Esophagus muscularis mucosa (tissue), 4 donors: ENCODE measurements at regions not wholly inside any gene's neighbourhood (a gene's known extent, or its start where the extent isn't known, plus 50 kb on each side); places are given as distances from the start of the nearest gene placed in this dataset.

ENCODE experiments used
- DNase-seq: peaks from one replicate; pipeline ENCODE4 v3.0.0-alpha.2; 2017; ENCODE audit errors: extremely low spot score
- H3K27ac ChIP-seq, 4 donors: fragments of 200-600 bp; sonication (generic); replicated peaks in 1 of 4; 1 replicate in 3 of 4; 2 replicates in 1 of 4; pipeline ENCODE4 v1.5.1; 2016 to 2019; ENCODE audit warnings: mild to moderate bottlenecking in 1 of 4
- H3K27me3 ChIP-seq, 4 donors: fragments of 200-600 bp; sonication (generic); one replicate each; pipeline versions ENCODE4 v1.5.1 to v1.6.0; 2016 to 2019
- H3K36me3 ChIP-seq, 4 donors: fragments of 200-600 bp; sonication (generic); one replicate each; pipeline ENCODE4 v1.5.1; 2016 to 2019
- H3K4me1 ChIP-seq, 4 donors: fragments of 200-600 bp; sonication (generic); one replicate each; pipeline ENCODE4 v1.5.1; 2016 to 2019
- H3K4me3 ChIP-seq, 4 donors: fragments of 200-600 bp; sonication (generic); 1 replicate in 2 of 4; 2 replicates in 2 of 4; pipeline ENCODE4 v1.5.1; 2016 to 2019; ENCODE audit warnings: mild to moderate bottlenecking in 4 of 4, moderate library complexity in 1 of 4
- H3K9me3 ChIP-seq, 4 donors: fragments of 200-600 bp; sonication (generic); 1 replicate in 3 of 4; 2 replicates in 1 of 4; pipeline ENCODE4 v1.5.1; 2016 to 2019
- CTCF ChIP-seq, 3 experiments: fragments of 200-600 bp in 2 of 3; fragments of 450-650 bp in 1 of 3; sonication (generic) in 2 of 3; IDR thresholded peaks; one replicate each; pipeline ENCODE4 v1.5.1; 2017 to 2019; ENCODE audit warnings: antibody characterized with exemption in 3 of 3, mild to moderate bottlenecking in 2 of 3, moderate library complexity in 1 of 3
- EP300 ChIP-seq: sonication (generic); formaldehyde crosslinking; IDR thresholded peaks from one replicate; pipeline ENCODE4 v1.6.1; 2017; ENCODE audit warnings: antibody characterized with exemption
- POLR2A ChIP-seq: fragments of 450-650 bp; IDR thresholded peaks from one replicate; pipeline ENCODE4 v1.6.1; 2017; ENCODE audit warnings: antibody characterized with exemption, moderate library complexity, mild to moderate bottlenecking, low read depth
- POLR2AphosphoS5 ChIP-seq, 2 donors: sonication (generic); formaldehyde crosslinking; IDR thresholded peaks; one replicate each; pipeline ENCODE4 v1.6.1; 2017; ENCODE audit warnings: antibody characterized with exemption in 2 of 2
- WGBS: methylation state at CpG from one replicate; pipeline ENCODE4 v1.1.5; 2018; 5-methylcytosine and 5-hydroxymethylcytosine counted together
- intact Hi-C: fragments of 100-400 bp; cut with DNase I; formaldehyde crosslinking; loops from one replicate; pipeline ENCODE4 v1.15.1; 2023

- no peaks in the 10 kb centered on the region for H3K27me3 ChIP-seq
- no peaks in the 10 kb centered on the region for H3K9me3 ChIP-seq
- TF ChIP-seq POLR2AphosphoS5 (IDR thresholded peaks at IDR 0.05) (no peak), CTCF (IDR thresholded peaks at IDR 0.05) (no peak), EP300 (no peak), POLR2A (no peak)
- 91% methylated on average over 7 of the region's 7 CpGs for WGBS
- H3K4me3 ChIP-seq, result no peak overlapping the region
- H3K4me1 ChIP-seq, result no peaks in the 10 kb centered on the region
- no peak overlapping the region for H3K27ac ChIP-seq
- no peaks in the 10 kb centered on the region for H3K36me3 ChIP-seq
- intact Hi-C loops, result no loop called here
- DNase-seq, result peak; percentile 68
Measured at GRCh38 chr10:128625926-128626325, 499.7 kb upstream of the MKI67 start.

DNA sequence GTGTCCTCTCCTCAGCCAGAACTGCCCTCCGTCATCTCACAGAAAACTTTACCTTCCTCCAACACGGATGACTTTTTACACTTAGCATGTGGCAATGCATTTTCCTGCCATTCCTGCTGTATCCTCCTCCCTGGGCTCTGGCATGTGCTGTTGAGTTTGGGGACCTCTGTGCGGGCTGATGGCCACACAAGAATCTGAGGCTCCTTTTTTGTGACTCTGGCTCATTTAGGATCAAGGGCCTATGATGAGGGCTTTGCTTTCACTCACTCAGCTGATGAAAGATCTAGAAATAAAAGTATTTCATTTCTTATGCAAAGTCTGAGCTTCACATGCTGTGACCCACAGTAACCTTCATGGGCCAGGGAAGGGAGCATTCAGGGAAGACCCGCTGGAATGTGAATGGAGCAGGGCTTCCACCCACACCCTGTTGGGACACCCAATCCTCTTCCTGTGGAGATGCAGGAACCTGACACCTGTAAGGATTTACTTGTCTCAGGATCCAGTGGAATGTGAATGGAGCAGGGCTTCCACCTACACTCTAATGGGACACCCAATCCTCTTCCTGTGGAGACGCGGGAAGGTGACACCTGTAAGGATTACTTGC is 500.3 kb upstream of the MKI67 start:
- TF ChIP-seq CTCF (IDR thresholded peaks at IDR 0.05), result no peak
- TF ChIP-seq POLR2AphosphoS5 (IDR thresholded peaks at IDR 0.05), result no peak
- TF ChIP-seq POLR2A, result no peak
- TF ChIP-seq EP300, result no peak
- Histone ChIP-seq H3K27ac (no peak overlapping the region), H3K4me1 (peaks cover 0 to 2% (median under 1%) of the 10 kb centered on the region in 4 donors), H3K36me3 (no peaks in the 10 kb centered on the region), H3K27me3 (no peaks in the 10 kb centered on the region), H3K9me3 (no peaks in the 10 kb centered on the region), H3K4me3 (no peak overlapping the region)
- 92% methylated on average over 6 of the region's 6 CpGs for whole genome bisulfite sequencing
- peak; percentile 81 for DNase-seq
- intact Hi-C loops, result no loop called here

DNA sequence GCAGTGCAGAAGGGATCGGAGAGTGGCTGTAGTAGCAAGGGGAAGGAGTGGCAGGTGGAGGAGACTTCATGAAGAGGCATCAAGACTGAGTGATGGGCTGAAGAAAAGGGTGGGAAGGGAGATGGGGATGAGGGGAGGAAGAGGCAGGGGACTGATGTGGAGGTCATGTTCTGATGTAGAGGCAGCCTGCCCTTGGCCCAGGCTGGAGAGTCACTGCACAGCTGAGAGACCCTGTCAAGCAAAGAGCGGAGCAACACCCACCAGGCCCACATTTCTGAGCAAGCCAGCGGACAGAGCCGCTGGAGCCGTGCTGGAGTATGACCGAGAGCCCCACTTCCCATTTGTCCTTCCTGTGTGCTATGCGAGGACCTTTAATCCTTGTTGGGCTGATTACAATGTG is 501.6 kb upstream of the MKI67 start:
- peaks cover 0 to 10% (median 3%) of the 10 kb centered on the region in 4 donors for H3K4me1 ChIP-seq
- no peaks in the 10 kb centered on the region for H3K9me3 ChIP-seq
- H3K27me3 ChIP-seq, result no peaks in the 10 kb centered on the region
- intact Hi-C loops, result no loop called here
- H3K27ac ChIP-seq, result no peak overlapping the region
- TF ChIP-seq POLR2AphosphoS5 (IDR thresholded peaks at IDR 0.05) (no peak), CTCF (IDR thresholded peaks at IDR 0.05) (no peak), EP300 (no peak), POLR2A (no peak)
- H3K36me3 ChIP-seq, result no peaks in the 10 kb centered on the region
- no peak overlapping the region for H3K4me3 ChIP-seq
- 95% methylated on average over 7 of the region's 7 CpGs for WGBS
- peak; percentile 66 for DNase-seq

- intact Hi-C loops, result no loop called here
- TF ChIP-seq CTCF (IDR thresholded peaks at IDR 0.05) (no peak), POLR2A (no peak), POLR2AphosphoS5 (IDR thresholded peaks at IDR 0.05) (no peak), EP300 (no peak)
- peak; percentile 19 for DNase-seq
- H3K4me1 ChIP-seq, result peaks cover 0 to 10% (median 3%) of the 10 kb centered on the region in 4 donors
- H3K36me3 ChIP-seq, result no peaks in the 10 kb centered on the region
- H3K4me3 ChIP-seq, result no peak overlapping the region
- 86% methylated on average over 6 of the region's 6 CpGs for WGBS
- H3K27ac ChIP-seq, result no peak overlapping the region
- no peaks in the 10 kb centered on the region for H3K9me3 ChIP-seq
- no peaks in the 10 kb centered on the region for H3K27me3 ChIP-seq
Measured at GRCh38 chr10:128628252-128628651, 502.0 kb upstream of the MKI67 start.
